K562 (cell line): ENCODE measurements at regions not wholly inside any gene's neighbourhood (a gene's known extent, or its start where the extent isn't known, plus 50 kb on each side); places are given as distances from the start of the nearest gene placed in this dataset.

Experiments
- ATAC-seq: fragments of 200-7000 bp; cut with Tn5 transposase; 3 replicates; pipeline ENCODE4 v1.9.1; 2020; ENCODE audit warnings: moderate library complexity
- BruUV-seq: library from RNA; stranded (reverse); fragments of 400-500 nt; replicated peaks from 2 replicates; lab custom pipeline; 2021; lab: Mats Ljungman, UMichigan
- CTCF ChIA-PET: fragments of 300-600 bp; formaldehyde crosslinking; extraction: SDS; loops from one replicate; lab custom pipeline; 2021; ENCODE audit warnings: low intra/inter-chr PET ratio; lab: Yijun Ruan, JAX
- POLR2A ChIA-PET: fragments of 300-600, 350-650 bp; sonication (Branson Sonifier 250); formaldehyde crosslinking; extraction: SDS; loops from one replicate; lab custom pipeline; 2021; ENCODE audit warnings: antibody characterized with exemption, inconsistent platforms; lab: Yijun Ruan, JAX
- DNase-seq, 4 experiments: peaks; one replicate each; pipeline versions ENCODE4 v3.0.0 to v3.0.0-alpha.2; 2011 to 2018; ENCODE audit warnings: low spot score in 3 of 4, mixed read lengths in 3 of 4; ENCODE audit errors: extremely low read depth in 1 of 4
- FAIRE-seq: peaks from 2 replicates; lab custom pipeline; 2011; peaks lifted over from hg19 to GRCh38; lab: Jason Lieb, UNC
- H2AFZ ChIP-seq: 2 replicates; pipeline ENCODE4 v1.6.0; 2011; ENCODE audit warnings: low read depth, low read length, control low read depth, inconsistent platforms
- H3K27ac ChIP-seq: fragments of 200-600 bp; 3 replicates; pipeline ENCODE4 v1.8.0; 2011; ENCODE audit warnings: low read depth, mild to moderate bottlenecking, control low read depth, inconsistent platforms, low read length, moderate library complexity, mixed read lengths; ENCODE audit errors: extremely low read depth
- H3K27me3 ChIP-seq, 2 experiments: fragments of 300-600 bp in 1 of 2; 2 replicates in 1 of 2; 3 replicates in 1 of 2; pipeline versions ENCODE4 v1.6.0 to v1.8.0; 2011; ENCODE audit warnings: inconsistent platforms in 2 of 2, low read length in 2 of 2, mild to moderate bottlenecking in 1 of 2, mixed read lengths in 1 of 2, moderate library complexity in 1 of 2; ENCODE audit not compliant: control insufficient read depth in 2 of 2, insufficient read depth in 2 of 2
- H3K36me3 ChIP-seq: fragments of 300-600 bp; 3 replicates; pipeline ENCODE4 v1.8.0; 2011; ENCODE audit warnings: mild to moderate bottlenecking, low read length, inconsistent platforms; ENCODE audit not compliant: control insufficient read depth, insufficient read depth
- H3K4me1 ChIP-seq, 2 experiments: fragments of 200-600 bp in 1 of 2; replicated peaks in 1 of 2; 2 replicates in 1 of 2; 3 replicates in 1 of 2; pipeline versions ENCODE4 v1.5.1 to v1.8.0; 2011; ENCODE audit warnings: inconsistent platforms in 2 of 2, low read length in 2 of 2, mild to moderate bottlenecking in 1 of 2, mixed read lengths in 1 of 2, moderate library complexity in 1 of 2; ENCODE audit not compliant: control insufficient read depth in 2 of 2, insufficient read depth in 2 of 2
- H3K4me2 ChIP-seq: 2 replicates; pipeline ENCODE4 v1.6.1; 2011; ENCODE audit warnings: low read length, control low read depth, inconsistent platforms, mixed read lengths; ENCODE audit not compliant: insufficient read depth
- H3K4me3 ChIP-seq: fragments of 200-600 bp; sonication (generic), shearing (Covaris generic); 2 replicates; pipeline ENCODE4 v1.5.1; 2016; ENCODE audit warnings: control low read depth, inconsistent platforms
- H3K79me2 ChIP-seq: fragments of 200-600 bp; 3 replicates; pipeline ENCODE4 v1.8.0; 2011; ENCODE audit warnings: low read length, inconsistent platforms; ENCODE audit not compliant: control insufficient read depth, insufficient read depth
- H3K9ac ChIP-seq, 2 experiments: 2 replicates each; pipeline versions ENCODE4 v1.6.0 to v1.6.1; 2011; ENCODE audit warnings: low read depth in 2 of 2, low read length in 2 of 2, control low read depth in 1 of 2, inconsistent platforms in 1 of 2, mild to moderate bottlenecking in 1 of 2, mixed read lengths in 1 of 2; ENCODE audit not compliant: insufficient read depth in 1 of 2
- H3K9me1 ChIP-seq: one replicate; pipeline ENCODE4 v1.6.0; 2011; ENCODE audit warnings: inconsistent platforms, mild to moderate bottlenecking, low read length, moderate library complexity; ENCODE audit not compliant: control insufficient read depth, insufficient read depth
- H3K9me3 ChIP-seq: replicated peaks from 2 replicates; pipeline ENCODE4 v1.5.1; 2011; ENCODE audit warnings: low read depth, low read length, inconsistent platforms; ENCODE audit not compliant: control insufficient read depth, insufficient read depth
- H4K20me1 ChIP-seq: replicated peaks from 2 replicates; pipeline ENCODE4 v1.6.1; 2011; ENCODE audit warnings: low read length, inconsistent platforms, mixed read lengths; ENCODE audit not compliant: control insufficient read depth, insufficient read depth
- CREB1 ChIP-seq, 2 experiments: sonication (generic) in 1 of 2; formaldehyde crosslinking in 1 of 2; IDR thresholded peaks; 2 replicates each; pipeline versions ENCODE4 v1.6.1 to v1.8.0; 2012 to 2022; ENCODE audit warnings: inconsistent platforms in 1 of 2, mild to moderate bottlenecking in 1 of 2, missing genetic modification reagents in 1 of 2, moderate library complexity in 1 of 2
- NCOR1 ChIP-seq: fragments of 450-650 bp; IDR thresholded peaks from 2 replicates; pipeline ENCODE4 v1.6.1; 2016; ENCODE audit warnings: mild to moderate bottlenecking, moderate library complexity
- STAT6 ChIP-seq: sonication (generic); formaldehyde crosslinking; IDR thresholded peaks from 2 replicates; pipeline ENCODE4 v1.8.1; 2023; ENCODE audit warnings: mild to moderate bottlenecking, missing genetic modification reagents
- TCF7L2 ChIP-seq: fragments of 150-350 bp; IDR thresholded peaks from 2 replicates; pipeline ENCODE4 v1.6.1; 2016; ENCODE audit warnings: low read depth, mild to moderate bottlenecking, low read length, moderate library complexity
- ZBTB1 ChIP-seq: sonication (generic); formaldehyde crosslinking; IDR thresholded peaks from 2 replicates; pipeline ENCODE4 v1.8.1; 2023; ENCODE audit warnings: missing genetic modification reagents, low read depth, mild to moderate bottlenecking, borderline replicate concordance
- ZFPM2 ChIP-seq: fragments of 250-450 bp; sonication (Bioruptor Pico); IDR thresholded peaks from 2 replicates; pipeline ENCODE4 v1.5.1; 2022; ENCODE audit warnings: mild to moderate bottlenecking
- ZNF224 ChIP-seq: sonication (generic); formaldehyde crosslinking; IDR thresholded peaks from 2 replicates; pipeline ENCODE4 v1.8.0; 2022; ENCODE audit warnings: mild to moderate bottlenecking, missing genetic modification reagents
- ZNF24 ChIP-seq: fragments of 450-650 bp; IDR thresholded peaks from 2 replicates; pipeline ENCODE4 v1.6.1; 2016
- WGBS: fragments of 100-300 bp; shearing (Covaris generic); methylation state at CpG from one replicate; pipeline ENCODE4 v1.1.6; 2016; ENCODE audit warnings: low coverage, mixed read lengths; ENCODE audit not compliant: insufficient coverage; ENCODE audit errors: missing lambda C conversion rate; 5-methylcytosine and 5-hydroxymethylcytosine counted together
- in situ Hi-C: fragments of 300-500 bp; cut with MboI; formaldehyde crosslinking; loops from 4 replicates; pipeline ENCODE4 v1.15.0; 2018; ENCODE audit warnings: inconsistent platforms, mixed read lengths
- intact Hi-C: fragments of 100-400 bp; cut with micrococcal nuclease; formaldehyde crosslinking; loops from 2 replicates; pipeline ENCODE4 v1.14.2; 2022
- TF ChIP-seq, protein P1 (sequence below): IDR thresholded peaks from 2 replicates; pipeline ENCODE4 v1.6.1; 2016; ENCODE audit warnings: missing genetic modification characterization, missing compliant biosample characterization
- TF ChIP-seq, protein P2 (sequence below): sonication (generic); formaldehyde crosslinking; IDR thresholded peaks from 2 replicates; pipeline ENCODE4 v1.8.0; 2023; ENCODE audit warnings: mild to moderate bottlenecking, missing genetic modification reagents

DNA sequence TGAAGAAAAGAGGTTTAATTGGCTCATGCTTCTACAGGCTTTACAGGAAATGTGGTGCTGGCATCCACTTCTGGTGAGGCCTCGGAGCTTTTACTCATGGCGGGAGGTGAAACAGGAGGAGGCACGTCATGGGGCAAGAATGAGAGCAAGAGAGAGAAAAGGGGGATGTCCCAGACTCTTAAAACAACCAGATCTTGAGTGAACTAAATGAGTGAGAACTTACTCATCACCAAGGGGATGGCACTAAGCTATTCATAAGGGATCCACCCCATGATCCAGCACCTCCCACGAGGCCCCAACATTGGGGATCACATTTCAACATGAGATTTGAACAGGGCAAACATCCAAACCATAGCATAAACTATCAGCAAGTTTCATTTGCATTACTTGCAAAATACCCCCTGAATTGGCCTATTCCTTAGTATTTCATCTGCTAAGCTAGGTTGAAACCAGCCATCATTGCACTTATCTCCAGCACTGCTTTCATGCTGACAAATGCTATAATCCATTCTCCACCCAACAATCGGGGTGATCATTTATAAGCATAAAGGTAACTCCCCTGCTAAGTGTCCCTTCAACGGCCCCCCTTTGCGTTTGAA lies 179.0 kb downstream of the NOC3L start (continued):
- TF ChIP-seq ZFPM2 (CRISPR knock-in tag) (no peak), CREB1 (IDR thresholded peaks at IDR 0.05) (no peak), CREB1 (CRISPR knock-in tag; IDR thresholded peaks at IDR 0.05) (no peak)
- TF ChIP-seq, protein P1, sequence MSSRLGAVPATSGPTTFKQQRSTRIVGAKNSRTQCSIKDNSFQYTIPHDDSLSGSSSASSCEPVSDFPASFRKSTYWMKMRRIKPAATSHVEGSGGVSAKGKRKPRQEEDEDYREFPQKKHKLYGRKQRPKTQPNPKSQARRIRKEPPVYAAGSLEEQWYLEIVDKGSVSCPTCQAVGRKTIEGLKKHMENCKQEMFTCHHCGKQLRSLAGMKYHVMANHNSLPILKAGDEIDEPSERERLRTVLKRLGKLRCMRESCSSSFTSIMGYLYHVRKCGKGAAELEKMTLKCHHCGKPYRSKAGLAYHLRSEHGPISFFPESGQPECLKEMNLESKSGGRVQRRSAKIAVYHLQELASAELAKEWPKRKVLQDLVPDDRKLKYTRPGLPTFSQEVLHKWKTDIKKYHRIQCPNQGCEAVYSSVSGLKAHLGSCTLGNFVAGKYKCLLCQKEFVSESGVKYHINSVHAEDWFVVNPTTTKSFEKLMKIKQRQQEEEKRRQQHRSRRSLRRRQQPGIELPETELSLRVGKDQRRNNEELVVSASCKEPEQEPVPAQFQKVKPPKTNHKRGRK: no peak

- FAIRE-seq: no peak
Observed at GRCh38 chr10:94186722-94187121, 176.0 kb downstream of the NOC3L start.

More at GRCh38 chr10:94186722-94187121, 176.0 kb downstream of the NOC3L start:
- POLR2A ChIA-PET: no interaction called here
- Histone ChIP-seq H3K9ac (no peak overlapping the region), H3K4me2 (no peak overlapping the region), H3K27ac (no peak overlapping the region), H3K9me3 (no peaks in the 10 kb centered on the region), H3K79me2 (no peaks in the 10 kb centered on the region), H3K27me3 (no peaks in the 10 kb centered on the region; a peak in 1 of 5 replicates), H3K4me1 (no peaks in the 10 kb centered on the region), H3K9me1 (no peaks in the 10 kb centered on the region), H2AFZ (no peak overlapping the region), H3K4me3 (no peak overlapping the region), H3K36me3 (no peaks in the 10 kb centered on the region), H4K20me1 (no peaks in the 10 kb centered on the region)
- WGBS: 0% methylated on average over 2 of the region's 2 CpGs
- ATAC-seq (no peak), DNase-seq (no peak)
- intact Hi-C loops: no loop called here
- TF ChIP-seq ZNF224 (CRISPR knock-in tag) (no peak), STAT6 (CRISPR knock-in tag) (no peak), NCOR1 (no peak), ZNF24 (no peak), ZBTB1 (no peak), TCF7L2 (no peak)
- TF ChIP-seq, protein P2, sequence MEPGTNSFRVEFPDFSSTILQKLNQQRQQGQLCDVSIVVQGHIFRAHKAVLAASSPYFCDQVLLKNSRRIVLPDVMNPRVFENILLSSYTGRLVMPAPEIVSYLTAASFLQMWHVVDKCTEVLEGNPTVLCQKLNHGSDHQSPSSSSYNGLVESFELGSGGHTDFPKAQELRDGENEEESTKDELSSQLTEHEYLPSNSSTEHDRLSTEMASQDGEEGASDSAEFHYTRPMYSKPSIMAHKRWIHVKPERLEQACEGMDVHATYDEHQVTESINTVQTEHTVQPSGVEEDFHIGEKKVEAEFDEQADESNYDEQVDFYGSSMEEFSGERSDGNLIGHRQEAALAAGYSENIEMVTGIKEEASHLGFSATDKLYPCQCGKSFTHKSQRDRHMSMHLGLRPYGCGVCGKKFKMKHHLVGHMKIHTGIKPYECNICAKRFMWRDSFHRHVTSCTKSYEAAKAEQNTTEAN (CRISPR knock-in tag): no peak
- in situ Hi-C loops: no loop called here
- CTCF ChIA-PET: no interaction called here
- no TSS peak for BruUV-seq
